GM12878 (cell line): ENCODE measurements at regions not wholly inside any gene's neighbourhood (a gene's known extent, or its start where the extent isn't known, plus 50 kb on each side); places are given as distances from the start of the nearest gene placed in this dataset.

Source experiments
- ATAC-seq: fragments of 200-7000 bp; cut with Tn5 transposase; 3 replicates; pipeline ENCODE4 v1.9.1; 2020; ENCODE audit warnings: mild to moderate bottlenecking, moderate library complexity
- BruUV-seq: library from RNA; stranded (reverse); fragments of 400-500 nt; replicated peaks from 2 replicates; lab custom pipeline; 2021; lab: Mats Ljungman, UMichigan
- CTCF ChIA-PET: fragments of 300-600 bp; sonication (Branson Sonifier 250); formaldehyde crosslinking; extraction: SDS; loops from one replicate; lab custom pipeline; 2021; ENCODE audit warnings: inconsistent platforms; lab: Yijun Ruan, JAX
- POLR2A ChIA-PET: fragments of 350-600 bp; formaldehyde crosslinking; extraction: SDS; loops from one replicate; lab custom pipeline; 2021; ENCODE audit warnings: inconsistent platforms; lab: Charles Lee
- RAD21 ChIA-PET: fragments of 300-600 bp; sonication (Branson Sonifier 250); formaldehyde crosslinking; loops from one replicate; lab custom pipeline; 2023; ENCODE audit warnings: antibody characterized with exemption; ENCODE audit not compliant: unreplicated experiment; lab: Charles Lee
- SMC1A ChIA-PET: fragments of 300-600 bp; sonication (Branson Sonifier 250); formaldehyde crosslinking; loops from one replicate; lab custom pipeline; 2023; ENCODE audit not compliant: unreplicated experiment, uncharacterized antibody; lab: Charles Lee
- DNase-seq: peaks from one replicate; pipeline ENCODE4 v3.0.0-alpha.2; 2011; ENCODE audit warnings: low read depth, low spot score
- FAIRE-seq: peaks from 3 replicates; lab custom pipeline; 2011; peaks lifted over from hg19 to GRCh38; lab: Jason Lieb, UNC
- H2AFZ ChIP-seq: 2 replicates; pipeline ENCODE4 v1.6.0; 2011; ENCODE audit warnings: low read depth, low read length, control low read depth; ENCODE audit not compliant: control insufficient read depth
- H3K27ac ChIP-seq: 2 replicates; pipeline ENCODE4 v1.5.1; 2011; ENCODE audit warnings: control low read depth; ENCODE audit not compliant: control insufficient read depth, insufficient read depth
- H3K27me3 ChIP-seq, 2 experiments: replicated peaks in 1 of 2; 2 replicates each; pipeline versions ENCODE4 v1.6.0 to v1.6.1; 2011; ENCODE audit warnings: low read length in 1 of 2; ENCODE audit not compliant: control insufficient read depth in 2 of 2, insufficient read depth in 2 of 2
- H3K36me3 ChIP-seq, 2 experiments: 2 replicates each; pipeline ENCODE4 v1.5.1; 2011; ENCODE audit warnings: low read length in 1 of 2; ENCODE audit not compliant: control insufficient read depth in 2 of 2, insufficient read depth in 2 of 2
- H3K4me1 ChIP-seq: 2 replicates; pipeline ENCODE4 v1.6.1; 2011; ENCODE audit warnings: mild to moderate bottlenecking, low read length, moderate library complexity, mixed read lengths; ENCODE audit not compliant: control insufficient read depth, insufficient read depth
- H3K4me2 ChIP-seq: 2 replicates; pipeline ENCODE4 v1.6.0; 2011; ENCODE audit warnings: control low read depth; ENCODE audit not compliant: control insufficient read depth, insufficient read depth
- H3K4me3 ChIP-seq: fragments of 200-600 bp; sonication (generic); 2 replicates; pipeline ENCODE4 v1.5.1; 2016
- H3K79me2 ChIP-seq: 2 replicates; pipeline ENCODE4 v1.6.0; 2011; ENCODE audit warnings: low read length; ENCODE audit not compliant: control insufficient read depth, insufficient read depth
- H3K9ac ChIP-seq: 2 replicates; pipeline ENCODE4 v1.8.0; 2011; ENCODE audit warnings: low read length, control low read depth, mixed read lengths; ENCODE audit not compliant: control insufficient read depth, insufficient read depth
- H3K9me3 ChIP-seq: replicated peaks from 3 replicates; pipeline ENCODE4 v1.5.1; 2011; ENCODE audit warnings: mild to moderate bottlenecking, low read length; ENCODE audit not compliant: control insufficient read depth, insufficient read depth
- H4K20me1 ChIP-seq: 2 replicates; pipeline ENCODE4 v1.6.0; 2011; ENCODE audit not compliant: control insufficient read depth, insufficient read depth
- BRCA1 ChIP-seq: IDR thresholded peaks from 2 replicates; pipeline ENCODE4 v1.6.1; 2011; ENCODE audit warnings: low read depth, low read length, improper control_type of control experiment
- HDAC6 ChIP-seq: fragments of 200-600 bp; sonication (generic); IDR thresholded peaks from one replicate; pipeline ENCODE4 v1.8.0; 2017; ENCODE audit warnings: antibody characterized with exemption; ENCODE audit not compliant: unreplicated experiment
- STAT3 ChIP-seq: IDR thresholded peaks from 2 replicates; pipeline ENCODE4 v1.6.1; 2011; ENCODE audit warnings: low read depth, low read length, improper control_type of control experiment
- WGBS: methylation state at CpG from one replicate; pipeline ENCODE4 v1.1.6; 2016; ENCODE audit warnings: low lambda C conversion rate; ENCODE audit not compliant: insufficient replicate concordance, insufficient coverage; ENCODE audit errors: missing lambda C conversion rate; 5-methylcytosine and 5-hydroxymethylcytosine counted together
- in situ Hi-C: fragments of 300-500 bp; cut with MboI; formaldehyde crosslinking; loops from 9 replicates; pipeline ENCODE4 v1.14.3; 2018; ENCODE audit warnings: mixed read lengths
- intact Hi-C: fragments of 100-400 bp; cut with micrococcal nuclease; formaldehyde crosslinking; loops from one replicate; pipeline ENCODE4 v1.14.2; 2022; ENCODE audit not compliant: unreplicated experiment
- TF ChIP-seq, protein P1 (sequence below): fragments of 150-350 bp; IDR thresholded peaks from 2 replicates; pipeline ENCODE4 v1.6.1; 2014; ENCODE audit warnings: mild to moderate bottlenecking, low read depth, low read length

DNA sequence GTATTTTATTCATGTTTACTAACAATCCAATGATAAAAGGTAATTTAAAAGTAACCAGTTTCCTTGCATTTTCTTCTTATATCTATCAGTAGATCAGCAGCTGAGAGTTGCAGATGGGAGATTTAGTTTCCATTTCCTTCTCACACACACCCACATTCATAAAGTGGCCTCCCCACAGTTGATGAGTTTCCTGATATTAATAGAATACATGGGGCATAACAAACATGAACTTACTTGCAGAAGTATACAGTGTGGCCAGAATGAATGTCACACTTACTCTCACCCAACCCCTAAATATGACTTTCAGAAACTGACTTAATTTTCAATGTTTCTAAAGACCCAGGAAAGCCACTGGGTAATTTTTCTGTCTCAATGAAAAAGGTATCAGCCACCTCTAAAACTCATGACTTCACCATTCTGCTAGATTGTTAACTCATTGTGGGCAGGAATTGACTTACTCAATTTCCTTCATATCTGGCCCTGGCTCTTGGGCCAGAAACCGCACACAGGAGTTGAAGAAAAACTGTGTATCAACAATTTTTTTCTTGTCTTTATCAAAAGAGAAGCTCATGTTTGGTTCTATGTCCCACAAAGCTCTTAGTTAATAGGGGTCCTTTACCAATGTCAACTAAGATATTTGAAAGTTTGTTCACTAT, 63.5 kb upstream of the OSMR start:
- intact Hi-C loops = no loop called here
- in situ Hi-C loops = no loop called here
- ChIA-PET SMC1A (no interaction called here), POLR2A (interaction anchor here (1.0 kb wide), 1 partner anchor 8 kb away, joined by 4 read pairs; no protein-coding TSS in a partner anchor), CTCF (interaction anchor here (0.7 to 1.1 kb wide), 3 partner anchors 54 to 140 kb away, joined by 3 read pairs; no protein-coding TSS in a partner anchor), RAD21 (interaction anchor here (1.3 kb wide), 1 partner anchor 340 kb away, joined by 5 read pairs; no protein-coding TSS in a partner anchor)
- H2AFZ ChIP-seq = no peak overlapping the region
- no TSS peak for BruUV-seq
- H3K79me2 ChIP-seq = no peaks in the 10 kb centered on the region
- no peaks in the 10 kb centered on the region for H3K36me3 ChIP-seq
- H3K4me3 ChIP-seq = no peak overlapping the region
- TF ChIP-seq, protein P1, sequence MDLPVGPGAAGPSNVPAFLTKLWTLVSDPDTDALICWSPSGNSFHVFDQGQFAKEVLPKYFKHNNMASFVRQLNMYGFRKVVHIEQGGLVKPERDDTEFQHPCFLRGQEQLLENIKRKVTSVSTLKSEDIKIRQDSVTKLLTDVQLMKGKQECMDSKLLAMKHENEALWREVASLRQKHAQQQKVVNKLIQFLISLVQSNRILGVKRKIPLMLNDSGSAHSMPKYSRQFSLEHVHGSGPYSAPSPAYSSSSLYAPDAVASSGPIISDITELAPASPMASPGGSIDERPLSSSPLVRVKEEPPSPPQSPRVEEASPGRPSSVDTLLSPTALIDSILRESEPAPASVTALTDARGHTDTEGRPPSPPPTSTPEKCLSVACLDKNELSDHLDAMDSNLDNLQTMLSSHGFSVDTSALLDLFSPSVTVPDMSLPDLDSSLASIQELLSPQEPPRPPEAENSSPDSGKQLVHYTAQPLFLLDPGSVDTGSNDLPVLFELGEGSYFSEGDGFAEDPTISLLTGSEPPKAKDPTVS = no peak
- TF ChIP-seq HDAC6 (no peak), BRCA1 (no peak), STAT3 (no peak)
- no peak overlapping the region for H3K4me2 ChIP-seq
- FAIRE-seq (no peak), ATAC-seq (peak; percentile 40; the same call in 2 of the 3 replicates), DNase-seq (no peak)
- no peak overlapping the region for H3K9ac ChIP-seq
- no peaks in the 10 kb centered on the region for H3K4me1 ChIP-seq
- no peaks in the 10 kb centered on the region for H4K20me1 ChIP-seq
- no peaks in the 10 kb centered on the region for H3K9me3 ChIP-seq
- WGBS = 35% methylated on average over 1 of the region's 1 CpG
- H3K27me3 ChIP-seq = no peaks in the 10 kb centered on the region
- no peak overlapping the region for H3K27ac ChIP-seq
